IPS DF 6.9 (cell line): ENCODE measurements at regions not wholly inside any gene's neighbourhood (a gene's known extent, or its start where the extent isn't known, plus 50 kb on each side); places are given as distances from the start of the nearest gene placed in this dataset.

Source experiments
- DNase-seq: peaks from one replicate; pipeline ENCODE4 v3.0.0-alpha.2; 2013; ENCODE audit warnings: low read depth, low spot score
- H3K27ac ChIP-seq: one replicate; pipeline ENCODE4 v1.5.1; 2013; ENCODE audit warnings: low read length, control low read depth
- H3K27me3 ChIP-seq: 2 replicates; pipeline ENCODE4 v1.6.1; 2013; ENCODE audit warnings: mild to moderate bottlenecking, low read length; ENCODE audit not compliant: control insufficient read depth, insufficient read depth
- H3K36me3 ChIP-seq: 2 replicates; pipeline ENCODE4 v1.6.1; 2013; ENCODE audit warnings: low read length; ENCODE audit not compliant: control insufficient read depth, insufficient read depth
- H3K4me1 ChIP-seq: 2 replicates; pipeline ENCODE4 v1.6.1; 2013; ENCODE audit warnings: low read length; ENCODE audit not compliant: control insufficient read depth, insufficient read depth
- H3K4me3 ChIP-seq: 2 replicates; pipeline ENCODE4 v1.5.1; 2013; ENCODE audit warnings: mild to moderate bottlenecking, low read length
- H3K9me3 ChIP-seq: 2 replicates; pipeline ENCODE4 v1.6.1; 2013; ENCODE audit warnings: low read length, inconsistent platforms; ENCODE audit not compliant: control insufficient read depth, insufficient read depth
- WGBS: extraction: QIAGEN DNeasy Blood & Tissue Kit; methylation state at CpG from one replicate; pipeline ENCODE4 v1.1.7; 2013; ENCODE audit warnings: mixed read lengths, missing lambda C conversion rate; ENCODE audit not compliant: insufficient read length, insufficient coverage; 5-methylcytosine and 5-hydroxymethylcytosine counted together

- Histone ChIP-seq H3K27me3 (no peaks in the 10 kb centered on the region; the same call in 1 of the 2 replicates), H3K4me3 (no peak overlapping the region), H3K9me3 (no peaks in the 10 kb centered on the region), H3K4me1 (no peaks in the 10 kb centered on the region), H3K27ac (no peak overlapping the region), H3K36me3 (no peaks in the 10 kb centered on the region)
- WGBS, result no CpG with 5 or more reads among the region's 7 CpGs
- DNase-seq, result no peak
Measured at GRCh38 chr1:240001177-240001740, 90.4 kb upstream of the FMN2 start.

GRCh38 chr1:240004086-240004749, 87.5 kb upstream of the FMN2 start:
- Histone ChIP-seq H3K4me1 (no peaks in the 10 kb centered on the region), H3K27me3 (no peaks in the 10 kb centered on the region; the same call in 1 of the 2 replicates), H3K36me3 (no peaks in the 10 kb centered on the region), H3K27ac (no peak overlapping the region), H3K9me3 (no peaks in the 10 kb centered on the region), H3K4me3 (no peak overlapping the region)
- DNase-seq, result peak; percentile 22
- no CpG with 5 or more reads among the region's 12 CpGs for WGBS

- no CpG with 5 or more reads among the region's 5 CpGs for WGBS
- Histone ChIP-seq H3K36me3 (no peaks in the 10 kb centered on the region), H3K4me3 (no peak overlapping the region), H3K27me3 (no peaks in the 10 kb centered on the region; the same call in 1 of the 2 replicates), H3K4me1 (no peaks in the 10 kb centered on the region), H3K27ac (no peak overlapping the region), H3K9me3 (no peaks in the 10 kb centered on the region)
- DNase-seq, result no peak
Measured at GRCh38 chr1:240005997-240006650, 85.6 kb upstream of the FMN2 start.

- Histone ChIP-seq H3K27me3 (no peaks in the 10 kb centered on the region; the same call in 1 of the 2 replicates), H3K27ac (no peak overlapping the region), H3K4me1 (no peaks in the 10 kb centered on the region), H3K36me3 (no peaks in the 10 kb centered on the region), H3K4me3 (no peak overlapping the region), H3K9me3 (no peaks in the 10 kb centered on the region)
- no peak for DNase-seq
- WGBS, result no CpG with 5 or more reads among the region's 5 CpGs
Measured at GRCh38 chr1:240008298-240008697, 83.4 kb upstream of the FMN2 start.

GRCh38 chr1:240014051-240014450, 77.6 kb upstream of the FMN2 start:
- no peaks in the 10 kb centered on the region for H3K4me1 ChIP-seq
- H3K27ac ChIP-seq, result no peak overlapping the region
- H3K4me3 ChIP-seq, result no peak overlapping the region
- no CpG with 5 or more reads among the region's 5 CpGs for WGBS
- H3K9me3 ChIP-seq, result no peaks in the 10 kb centered on the region
- no peaks in the 10 kb centered on the region for H3K27me3 ChIP-seq
- no peaks in the 10 kb centered on the region for H3K36me3 ChIP-seq
- no peak for DNase-seq

GRCh38 chr1:240018617-240019016, 73.1 kb upstream of the FMN2 start:
- H3K36me3 ChIP-seq, result no peaks in the 10 kb centered on the region
- no peak overlapping the region for H3K27ac ChIP-seq
- no peak overlapping the region for H3K4me3 ChIP-seq
- no peaks in the 10 kb centered on the region for H3K9me3 ChIP-seq
- H3K4me1 ChIP-seq, result no peaks in the 10 kb centered on the region
- WGBS, result no CpG with 5 or more reads among the region's 1 CpG
- H3K27me3 ChIP-seq, result no peaks in the 10 kb centered on the region
- no peak for DNase-seq

- Histone ChIP-seq H3K9me3 (no peaks in the 10 kb centered on the region), H3K27me3 (no peaks in the 10 kb centered on the region), H3K36me3 (no peaks in the 10 kb centered on the region), H3K4me3 (no peak overlapping the region), H3K27ac (no peak overlapping the region), H3K4me1 (no peaks in the 10 kb centered on the region)
- no peak for DNase-seq
Measured at GRCh38 chr1:240019524-240019923, 72.2 kb upstream of the FMN2 start.

- Histone ChIP-seq H3K27me3 (no peaks in the 10 kb centered on the region), H3K4me1 (no peaks in the 10 kb centered on the region), H3K36me3 (no peaks in the 10 kb centered on the region), H3K4me3 (no peak overlapping the region), H3K9me3 (no peaks in the 10 kb centered on the region), H3K27ac (no peak overlapping the region)
- no CpG with 5 or more reads among the region's 3 CpGs for whole genome bisulfite sequencing
- DNase-seq, result no peak
Measured at GRCh38 chr1:240020871-240021270, 70.8 kb upstream of the FMN2 start.

GRCh38 chr1:240021709-240022108, 70.0 kb upstream of the FMN2 start:
- Histone ChIP-seq H3K36me3 (no peaks in the 10 kb centered on the region), H3K9me3 (no peaks in the 10 kb centered on the region), H3K4me1 (no peaks in the 10 kb centered on the region), H3K4me3 (no peak overlapping the region), H3K27me3 (no peaks in the 10 kb centered on the region), H3K27ac (no peak overlapping the region)
- no CpG with 5 or more reads among the region's 3 CpGs for WGBS
- DNase-seq, result no peak

- Histone ChIP-seq H3K36me3 (no peaks in the 10 kb centered on the region), H3K27ac (no peak overlapping the region), H3K4me3 (no peak overlapping the region), H3K4me1 (no peaks in the 10 kb centered on the region), H3K9me3 (no peaks in the 10 kb centered on the region), H3K27me3 (no peaks in the 10 kb centered on the region)
- no CpG with 5 or more reads among the region's 5 CpGs for WGBS
- peak; percentile 22 for DNase-seq
Measured at GRCh38 chr1:240027059-240027462, 64.6 kb upstream of the FMN2 start.
